T1000 (cell line): ENCODE measurements at regions not wholly inside any gene's neighbourhood (a gene's known extent, or its start where the extent isn't known, plus 50 kb on each side); places are given as distances from the start of the nearest gene placed in this dataset.

ENCODE experiments used
- DNase-seq: peaks from one replicate; lab custom pipeline; 2025; ENCODE audit warnings: mixed read lengths; lab: John Stamatoyannopoulos, UW

- no peak for DNase-seq
Measured at GRCh38 chr20:48358176-48359054, 469.4 kb downstream of the PREX1 start.

- no peak for DNase-seq
Measured at GRCh38 chr20:48357714-48358113, 470.1 kb downstream of the PREX1 start.

GRCh38 chr20:48354903-48355302 lies 472.9 kb downstream of the PREX1 start:
- DNase-seq = no peak

GRCh38 chr20:48354320-48354876 lies 473.4 kb downstream of the PREX1 start:
- DNase-seq = no peak

GRCh38 chr20:48352628-48353027 lies 475.2 kb downstream of the PREX1 start:
- DNase-seq = no peak

- no peak for DNase-seq
Measured at GRCh38 chr20:48352042-48352441, 475.8 kb downstream of the PREX1 start.

GRCh38 chr20:48350313-48350988 lies 477.3 kb downstream of the PREX1 start:
- DNase-seq = no peak

- no peak for DNase-seq
Measured at GRCh38 chr20:48349656-48350055, 478.1 kb downstream of the PREX1 start.

GRCh38 chr20:48348022-48348421 lies 479.8 kb downstream of the PREX1 start:
- DNase-seq = no peak

- no peak for DNase-seq
Measured at GRCh38 chr20:48342822-48343513, 484.8 kb downstream of the PREX1 start.

GRCh38 chr20:48340883-48341281 lies 486.9 kb downstream of the PREX1 start:
- DNase-seq = no peak

- DNase-seq = no peak
Measured at GRCh38 chr20:48339986-48340882, 487.6 kb downstream of the PREX1 start.

GRCh38 chr20:48339190-48339985 lies 488.4 kb downstream of the PREX1 start:
- DNase-seq = no peak

GRCh38 chr20:48338717-48339116 lies 489.1 kb downstream of the PREX1 start:
- no peak for DNase-seq

- no peak for DNase-seq
Measured at GRCh38 chr20:48336597-48336996, 491.2 kb downstream of the PREX1 start.

- no peak for DNase-seq
Measured at GRCh38 chr20:48335308-48336050, 492.3 kb downstream of the PREX1 start.

- no peak for DNase-seq
Measured at GRCh38 chr20:48333707-48334106, 494.1 kb downstream of the PREX1 start.

GRCh38 chr20:48332555-48332954 lies 495.2 kb downstream of the PREX1 start:
- DNase-seq = no peak

- DNase-seq = no peak
Measured at GRCh38 chr20:48331518-48332286, 496.1 kb downstream of the PREX1 start.
